Inferior parietal cortex (tissue), 1 donor: ENCODE measurements at regions not wholly inside any gene's neighbourhood (a gene's known extent, or its start where the extent isn't known, plus 50 kb on each side); places are given as distances from the start of the nearest gene placed in this dataset.

Experiments used
- DNase-seq: peaks from one replicate; pipeline ENCODE4 v3.0.0-alpha.2; 2016; ENCODE audit errors: extremely low spot score

DNA sequence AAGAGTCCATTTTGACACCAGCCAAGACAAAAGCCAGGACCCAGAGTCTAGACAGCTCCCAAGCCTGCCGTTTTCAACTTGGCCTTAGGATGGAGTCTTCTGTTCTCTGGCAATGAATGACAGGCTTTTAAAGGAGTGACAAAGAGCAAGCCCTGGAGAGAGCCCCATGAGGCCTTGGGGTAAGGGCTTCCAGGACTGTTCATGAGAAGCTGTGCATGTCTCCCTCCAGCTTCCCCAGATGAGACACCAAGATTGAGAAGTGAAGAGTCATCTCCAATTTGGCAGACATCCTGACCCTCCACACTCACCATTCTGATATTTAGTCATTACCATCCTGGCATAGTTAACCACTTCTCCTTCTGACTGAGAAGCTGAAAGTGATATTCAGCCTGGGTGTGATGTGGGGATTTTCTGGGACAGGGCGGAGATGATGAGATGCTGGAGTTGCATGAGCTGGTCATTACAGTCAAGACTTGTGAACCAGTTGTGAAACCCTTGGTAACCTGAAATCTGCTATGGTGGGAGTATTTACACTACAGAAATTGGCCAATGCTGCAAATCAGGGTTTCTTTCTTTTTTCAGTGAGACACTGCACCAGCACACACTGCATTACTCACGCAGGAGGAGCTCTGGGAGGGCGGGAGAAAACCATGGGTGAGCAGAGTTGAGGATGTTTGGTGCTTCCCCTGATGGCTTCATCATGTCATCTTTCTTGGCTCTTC is 77.8 kb downstream of the VCPKMT start:
- DNase-seq: peak; percentile 21

DNA sequence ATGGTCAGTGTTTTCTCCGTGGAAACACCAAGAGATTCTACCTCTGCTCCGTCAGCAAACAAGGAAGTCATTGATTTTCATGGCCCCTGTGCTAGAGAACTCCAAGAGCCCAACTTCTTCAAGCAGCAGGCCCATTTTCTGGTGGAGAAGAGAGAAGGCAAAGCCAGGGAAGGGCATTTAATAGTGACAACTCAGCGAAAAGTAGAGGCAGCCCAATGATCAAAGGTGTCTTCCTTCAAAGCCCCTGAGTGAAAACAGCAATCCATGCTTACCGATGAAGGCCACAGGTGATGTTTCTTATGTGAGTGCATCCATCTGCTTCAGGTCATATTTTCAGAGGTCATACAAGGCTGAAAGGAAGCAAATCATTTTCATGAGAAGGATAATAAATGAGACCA is 77.3 kb downstream of the VCPKMT start:
- DNase-seq: no peak

DNA sequence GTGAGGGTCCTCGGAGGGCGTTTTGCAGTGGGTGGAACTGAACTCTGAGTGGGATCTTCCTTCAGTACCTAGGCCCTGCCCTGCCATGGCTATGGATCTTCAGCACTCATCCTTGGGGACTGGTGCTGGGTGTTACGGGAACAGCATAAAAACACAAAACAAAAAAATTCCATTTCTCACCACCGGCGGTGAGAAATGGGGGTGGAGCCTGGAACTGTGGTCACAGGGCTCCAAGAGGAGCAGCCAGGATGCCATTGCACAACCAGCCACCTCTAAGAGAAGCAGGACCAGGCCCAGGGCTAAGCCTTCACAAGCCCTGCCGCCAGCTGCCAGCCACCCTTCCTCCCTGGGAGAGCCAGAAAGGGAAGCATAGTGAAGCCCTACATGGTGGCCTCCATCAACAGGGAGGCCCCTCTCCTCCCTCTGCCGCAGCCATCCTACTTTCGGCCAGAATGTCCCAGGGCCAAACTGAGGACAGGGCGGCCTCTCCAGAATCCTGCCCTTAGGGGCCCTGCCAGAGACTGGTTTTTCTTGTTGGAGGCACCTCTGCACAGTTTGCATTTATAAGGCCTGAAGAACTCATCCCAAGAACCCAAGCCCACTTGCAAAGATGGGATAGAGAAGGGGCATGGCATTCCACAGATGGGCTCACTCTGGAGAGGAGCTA is 76.5 kb downstream of the VCPKMT start:
- no peak for DNase-seq

DNA sequence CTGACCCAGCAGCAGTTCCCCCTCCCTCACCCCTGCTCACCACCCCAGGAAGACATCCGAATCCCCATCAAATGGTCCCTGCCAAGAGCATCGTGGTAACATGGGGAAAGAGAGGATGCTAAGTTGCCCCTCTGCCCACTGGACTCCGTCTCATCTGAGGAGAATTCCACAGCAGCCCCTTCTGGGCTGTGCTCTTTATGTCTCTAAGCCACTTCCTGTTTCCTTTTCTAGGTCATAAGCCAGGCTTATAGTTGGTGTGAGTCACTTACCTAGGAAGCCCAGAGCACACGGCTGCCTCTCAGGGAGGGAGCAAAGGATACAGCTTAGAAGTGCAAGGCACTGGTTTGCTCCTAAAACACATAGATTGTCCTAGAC is 76.0 kb downstream of the VCPKMT start:
- no peak for DNase-seq

- DNase-seq: no peak
Observed at GRCh38 chr14:50040895-50041465, 75.4 kb downstream of the VCPKMT start.

- DNase-seq: no peak
Observed at GRCh38 chr14:50041980-50042379, 74.4 kb downstream of the VCPKMT start.

- no peak for DNase-seq
Observed at GRCh38 chr14:50044042-50044651, 72.2 kb downstream of the VCPKMT start.

DNA sequence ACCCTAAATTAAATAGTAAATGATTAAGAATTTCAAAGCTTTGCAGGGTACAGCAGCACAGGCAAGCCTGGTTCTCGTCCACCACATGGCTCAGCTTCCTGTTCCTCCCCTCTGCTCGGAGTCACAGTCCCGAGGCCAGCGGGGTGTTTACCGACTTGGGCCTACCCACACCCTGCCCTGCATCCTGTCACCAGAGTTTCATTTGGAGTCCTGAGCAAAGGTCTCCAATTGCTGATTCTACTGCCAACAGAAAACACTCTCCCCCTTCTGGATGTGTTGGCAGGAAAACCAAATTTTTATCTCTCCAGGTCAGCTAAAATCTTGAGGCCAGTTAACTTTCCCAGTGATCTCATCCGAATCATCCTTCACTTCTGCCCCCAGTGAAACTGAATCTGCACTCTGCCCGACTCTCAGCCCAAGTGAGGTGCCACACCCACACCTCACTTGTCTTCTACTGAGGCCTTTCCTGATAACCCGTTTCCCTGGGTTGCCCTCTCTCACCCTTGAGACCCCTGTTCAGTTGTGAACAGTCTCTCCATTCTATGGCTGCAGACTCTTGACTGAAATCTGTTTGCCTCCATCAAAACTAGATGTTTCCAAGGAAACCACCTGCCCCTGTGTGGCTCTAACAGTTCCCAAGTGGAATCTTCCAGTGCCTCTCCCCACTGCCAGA is 71.2 kb downstream of the VCPKMT start:
- no peak for DNase-seq

DNA sequence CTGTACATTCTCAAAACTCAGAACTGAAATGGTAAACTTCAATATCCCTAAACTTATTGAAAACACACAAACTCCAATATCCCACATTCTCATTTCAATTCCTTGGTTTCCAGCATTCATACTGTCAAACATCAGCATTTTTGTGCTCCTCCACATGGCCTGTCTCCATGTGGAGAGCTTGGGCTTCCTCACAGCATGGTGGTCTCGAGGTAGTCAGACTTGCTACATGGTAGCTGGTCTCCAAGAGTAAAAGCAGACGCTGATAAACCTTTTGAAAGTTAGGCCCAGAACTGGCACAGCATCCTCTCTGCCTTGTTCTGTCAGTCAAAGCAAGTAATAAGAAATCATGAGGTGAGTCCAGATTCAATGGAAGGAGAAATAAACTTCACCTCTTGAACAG is 70.5 kb downstream of the VCPKMT start:
- DNase-seq: no peak

DNA sequence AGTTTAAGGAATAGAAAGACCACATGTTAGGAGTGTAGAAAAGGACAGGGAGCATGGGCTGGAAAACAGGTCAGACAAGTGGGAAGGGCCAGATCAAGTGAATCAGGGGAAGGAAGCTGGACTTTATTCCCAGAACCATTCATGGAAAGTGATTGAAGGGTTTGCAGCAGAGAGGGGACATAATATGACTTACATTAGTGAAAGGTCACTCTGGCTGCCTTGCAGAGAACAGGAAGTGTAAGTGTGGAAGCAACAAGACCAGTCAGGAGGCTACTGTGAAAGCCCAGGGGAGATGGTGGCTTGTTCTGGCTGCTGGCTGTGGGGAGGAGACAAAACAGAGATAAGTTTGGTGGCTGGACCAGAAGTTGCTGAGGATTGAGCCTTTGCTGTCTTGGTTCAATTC is 69.1 kb downstream of the VCPKMT start:
- no peak for DNase-seq

- DNase-seq: no peak
Observed at GRCh38 chr14:50049093-50049492, 67.3 kb downstream of the VCPKMT start.

DNA sequence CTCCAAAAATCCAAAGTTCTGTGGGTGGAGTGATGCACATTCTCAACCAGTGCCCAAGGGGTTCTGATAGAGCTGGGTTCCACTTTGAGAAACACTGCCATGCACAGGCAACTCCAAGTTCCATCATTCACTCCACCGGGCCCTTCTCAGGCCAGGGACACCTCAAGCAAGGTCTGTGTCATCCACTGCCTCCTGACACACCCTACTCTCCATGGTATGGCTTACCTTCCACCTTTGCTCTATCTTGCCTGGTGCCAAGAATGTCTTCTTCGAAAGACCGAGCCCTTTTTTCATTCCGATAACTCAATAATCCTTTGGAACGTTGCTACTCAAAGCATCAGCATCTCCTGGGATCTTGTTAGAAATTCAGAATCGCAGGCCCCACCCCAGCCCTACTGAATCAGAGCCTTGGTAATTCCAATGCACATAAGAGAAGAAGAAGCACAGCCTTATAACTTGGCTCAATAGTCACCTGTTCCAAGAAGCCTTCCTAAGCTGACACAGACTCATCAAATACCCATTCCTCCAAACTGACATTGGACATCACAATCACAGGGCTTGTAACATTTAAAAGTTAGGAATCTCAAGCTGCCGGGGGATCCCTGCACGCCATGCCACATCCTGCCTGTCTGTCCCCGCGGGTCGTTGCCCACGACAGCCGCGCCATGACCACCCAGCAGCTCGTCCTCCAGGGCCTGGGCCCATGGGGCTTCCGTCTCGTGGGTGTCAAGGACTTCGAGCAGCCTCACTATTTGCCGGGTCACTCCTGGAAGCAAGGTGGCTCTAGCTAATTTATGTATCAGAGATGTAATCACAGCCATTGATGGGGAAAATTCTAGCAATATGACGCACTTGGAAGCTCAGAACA is 66.4 kb downstream of the VCPKMT start:
- no peak for DNase-seq

DNA sequence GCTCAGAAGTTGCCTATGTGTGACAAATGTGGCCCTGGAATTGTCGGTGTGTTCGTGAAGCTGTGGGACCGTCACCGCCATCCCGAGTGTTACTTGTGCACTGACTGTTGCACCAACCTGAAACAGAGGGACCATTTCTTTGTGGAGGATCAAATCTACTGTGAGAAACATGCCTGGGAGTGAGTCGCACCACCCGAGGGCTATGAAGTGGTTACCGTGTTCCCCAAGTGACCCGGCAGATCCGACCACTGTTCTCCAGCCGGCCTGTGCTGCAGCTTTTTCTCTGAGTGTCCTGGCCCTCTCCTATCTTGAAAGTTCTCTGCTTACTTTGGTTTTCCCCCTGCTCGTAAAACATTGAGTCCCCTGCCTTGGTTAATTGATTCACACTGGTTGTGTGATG is 65.3 kb downstream of the VCPKMT start:
- no peak for DNase-seq

- DNase-seq: no peak
Observed at GRCh38 chr14:50051706-50052105, 64.7 kb downstream of the VCPKMT start.

DNA sequence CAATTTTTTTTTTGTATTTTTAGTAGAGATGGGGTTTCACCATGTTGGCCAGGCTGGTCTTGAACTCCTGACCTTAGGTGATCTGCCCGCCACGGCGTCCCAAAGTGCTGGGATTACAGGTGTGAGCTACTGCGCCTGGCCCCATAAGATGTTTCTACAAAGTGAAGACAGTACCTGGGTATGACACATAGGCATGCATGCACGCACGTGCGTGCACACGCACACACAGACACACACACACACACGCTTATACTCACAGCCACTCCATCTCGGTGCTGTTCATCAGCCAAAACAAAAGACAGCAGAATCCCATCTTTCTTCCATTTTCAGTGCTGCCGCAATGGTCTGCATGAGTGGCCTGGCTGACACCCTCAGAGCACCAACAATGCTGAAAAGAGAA is 63.9 kb downstream of the VCPKMT start:
- DNase-seq: no peak

GRCh38 chr14:50053935-50054334 is 62.4 kb downstream of the VCPKMT start:
- DNase-seq: no peak

DNA sequence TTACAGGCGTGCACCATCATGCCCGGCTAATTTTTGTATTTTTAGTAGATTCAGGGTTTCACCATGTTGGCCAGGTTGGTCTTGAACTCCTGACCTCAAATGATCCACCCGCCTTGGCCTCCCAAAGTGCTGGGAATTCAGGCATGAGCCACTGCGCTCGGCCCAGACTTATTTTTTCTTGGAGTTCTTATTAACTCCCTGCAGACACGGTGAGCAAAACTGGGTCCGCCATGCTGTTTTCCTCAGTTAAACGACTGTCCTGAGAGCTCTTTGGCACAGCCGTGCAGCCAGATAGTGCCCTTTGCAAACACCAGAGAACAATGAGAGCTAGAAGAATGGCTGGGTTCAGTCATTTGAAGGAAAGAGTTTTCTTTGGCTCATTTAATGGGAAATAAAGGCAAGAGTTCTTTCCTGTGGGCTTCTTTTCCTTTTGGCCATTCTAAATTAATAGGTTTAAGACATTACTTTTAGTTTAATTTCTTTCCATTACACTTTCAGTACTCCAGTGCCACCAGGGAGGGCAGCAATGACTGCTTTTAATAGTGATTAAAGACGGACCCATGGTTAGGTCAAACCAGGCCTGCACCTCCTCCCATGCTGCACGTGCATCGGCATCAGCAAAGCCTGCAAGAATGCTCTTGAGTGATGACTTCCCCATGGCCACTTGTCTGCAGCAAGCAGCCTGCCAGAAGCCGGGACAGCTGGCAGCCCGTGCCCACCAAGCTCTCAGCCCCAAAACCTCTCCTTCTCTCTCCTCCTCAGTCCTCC is 60.7 kb downstream of the VCPKMT start:
- DNase-seq: no peak

DNA sequence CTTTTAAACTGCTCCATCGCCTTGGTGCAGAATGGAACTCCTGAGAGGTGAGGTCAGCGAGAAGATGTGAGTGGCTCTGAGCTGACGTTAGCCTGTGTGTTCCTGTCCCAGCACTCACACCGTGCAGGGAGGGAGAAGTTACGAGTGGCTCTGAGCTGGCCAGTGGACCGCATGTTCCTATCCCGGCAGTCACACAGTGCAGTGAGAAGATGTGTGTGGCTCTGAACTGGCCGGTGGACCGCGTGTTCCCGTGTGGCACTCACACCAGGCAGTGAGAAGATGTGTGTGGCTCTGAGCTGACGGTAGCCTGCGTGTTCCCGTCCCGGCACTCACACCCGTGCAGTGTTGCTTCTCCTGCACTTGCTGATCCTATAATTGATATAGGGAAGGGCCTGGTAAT is 59.9 kb downstream of the VCPKMT start:
- DNase-seq: no peak

DNA sequence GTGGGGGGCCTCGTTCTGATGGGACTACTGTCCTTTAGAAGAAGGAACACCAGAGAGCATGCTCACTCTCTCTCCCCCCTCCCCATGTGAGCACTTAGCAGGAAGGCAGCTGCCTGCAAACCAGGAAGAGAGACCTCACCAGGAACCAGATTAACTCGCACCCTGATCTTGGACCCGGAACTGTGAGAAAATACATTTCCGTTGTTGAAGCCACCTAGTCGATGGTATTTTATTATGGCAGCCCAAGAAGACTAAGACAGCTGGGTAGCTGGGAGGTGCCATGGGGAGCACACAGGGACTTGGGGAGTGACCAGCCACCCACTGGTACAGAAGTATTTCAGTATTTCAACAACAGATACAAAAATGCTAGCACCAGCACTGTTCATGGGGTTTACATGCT is 59.0 kb downstream of the VCPKMT start:
- no peak for DNase-seq

- DNase-seq: no peak
Observed at GRCh38 chr14:50058113-50058512, 58.3 kb downstream of the VCPKMT start.
